ENCODE measurements at regions not wholly inside any gene's neighbourhood (a gene's known extent, or its start where the extent isn't known, plus 50 kb on each side); places are given as distances from the start of the nearest gene placed in this dataset.

DNA sequence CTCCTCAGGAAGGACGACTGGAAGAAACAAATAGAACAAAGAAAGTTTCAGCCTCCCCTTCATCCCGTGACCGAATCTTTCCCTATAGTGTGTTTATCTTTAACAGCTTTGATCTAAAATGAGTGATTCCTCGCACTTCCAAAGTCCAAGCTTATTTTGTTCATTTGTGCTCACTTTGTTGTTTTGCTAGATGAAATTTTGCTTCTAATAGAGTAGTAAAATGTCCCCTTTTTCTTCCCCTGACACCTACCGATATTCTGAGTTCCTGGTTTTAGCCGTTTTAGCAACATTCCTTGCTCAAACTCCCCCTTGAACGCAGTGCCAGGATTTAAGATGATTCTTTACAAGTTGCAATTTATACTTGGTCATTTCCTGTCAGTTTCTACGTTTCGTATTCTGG lies 204.2 kb downstream of the FGF9 start:
- TF ChIP-seq, protein P1, sequence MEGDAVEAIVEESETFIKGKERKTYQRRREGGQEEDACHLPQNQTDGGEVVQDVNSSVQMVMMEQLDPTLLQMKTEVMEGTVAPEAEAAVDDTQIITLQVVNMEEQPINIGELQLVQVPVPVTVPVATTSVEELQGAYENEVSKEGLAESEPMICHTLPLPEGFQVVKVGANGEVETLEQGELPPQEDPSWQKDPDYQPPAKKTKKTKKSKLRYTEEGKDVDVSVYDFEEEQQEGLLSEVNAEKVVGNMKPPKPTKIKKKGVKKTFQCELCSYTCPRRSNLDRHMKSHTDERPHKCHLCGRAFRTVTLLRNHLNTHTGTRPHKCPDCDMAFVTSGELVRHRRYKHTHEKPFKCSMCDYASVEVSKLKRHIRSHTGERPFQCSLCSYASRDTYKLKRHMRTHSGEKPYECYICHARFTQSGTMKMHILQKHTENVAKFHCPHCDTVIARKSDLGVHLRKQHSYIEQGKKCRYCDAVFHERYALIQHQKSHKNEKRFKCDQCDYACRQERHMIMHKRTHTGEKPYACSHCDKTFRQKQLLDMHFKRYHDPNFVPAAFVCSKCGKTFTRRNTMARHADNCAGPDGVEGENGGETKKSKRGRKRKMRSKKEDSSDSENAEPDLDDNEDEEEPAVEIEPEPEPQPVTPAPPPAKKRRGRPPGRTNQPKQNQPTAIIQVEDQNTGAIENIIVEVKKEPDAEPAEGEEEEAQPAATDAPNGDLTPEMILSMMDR (IDR thresholded peaks at IDR 0.05) = no peak
- Histone ChIP-seq H3K27ac (no peak overlapping the region), H3K4me1 (ENCODE audit: control insufficient read depth in 1 of 2, insufficient read depth in 1 of 2, low read depth in 1 of 2, low read length in 1 of 2) (no peaks in the 10 kb centered on the region), H3K27me3 (no peaks in the 10 kb centered on the region), H3K9me3 (no peaks in the 10 kb centered on the region), H3K36me3 (no peaks in the 10 kb centered on the region), H3K4me3 (ENCODE audit: low read depth in 1 of 2, low read length in 1 of 2) (no peak overlapping the region)

DNA sequence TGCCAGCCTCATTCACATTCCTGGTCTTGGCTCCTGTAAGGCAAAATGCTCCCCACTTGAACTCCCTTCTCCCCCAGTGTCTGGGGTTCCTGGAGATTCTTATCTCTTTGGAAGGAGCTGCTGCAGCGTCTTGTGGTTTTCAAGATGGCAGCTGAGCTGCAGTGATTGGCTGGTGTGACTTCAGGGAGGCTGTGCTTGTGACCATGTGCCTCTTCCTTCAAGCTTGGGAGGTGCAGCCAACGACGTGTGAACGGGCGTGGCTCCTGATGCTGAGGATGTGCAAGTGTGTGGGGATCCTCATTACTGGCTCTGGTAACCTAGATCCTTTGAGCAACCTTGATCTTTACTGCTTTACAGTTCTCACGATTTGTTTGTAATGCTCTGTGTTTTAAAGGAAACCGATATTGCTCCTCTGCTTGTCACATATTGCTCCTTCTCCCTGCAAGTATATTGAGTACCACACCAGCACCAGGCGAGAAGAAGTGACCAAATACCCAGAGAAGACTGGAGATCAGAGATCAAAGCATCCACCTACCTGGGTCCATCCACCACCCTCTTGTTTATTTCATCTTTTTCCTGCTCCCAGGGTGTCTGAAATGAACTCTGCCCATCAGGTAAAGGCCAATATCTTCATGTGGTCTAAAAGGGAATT lies 208.5 kb downstream of the FGF9 start:
- Histone ChIP-seq H3K4me3 (ENCODE audit: low read depth in 1 of 2, low read length in 1 of 2) (no peak overlapping the region), H3K36me3 (no peaks in the 10 kb centered on the region), H3K27ac (no peak overlapping the region), H3K4me1 (ENCODE audit: control insufficient read depth in 1 of 2, insufficient read depth in 1 of 2, low read depth in 1 of 2, low read length in 1 of 2) (no peaks in the 10 kb centered on the region), H3K27me3 (no peaks in the 10 kb centered on the region), H3K9me3 (no peaks in the 10 kb centered on the region)
- TF ChIP-seq, protein P1 (IDR thresholded peaks at IDR 0.05) = no peak

DNA sequence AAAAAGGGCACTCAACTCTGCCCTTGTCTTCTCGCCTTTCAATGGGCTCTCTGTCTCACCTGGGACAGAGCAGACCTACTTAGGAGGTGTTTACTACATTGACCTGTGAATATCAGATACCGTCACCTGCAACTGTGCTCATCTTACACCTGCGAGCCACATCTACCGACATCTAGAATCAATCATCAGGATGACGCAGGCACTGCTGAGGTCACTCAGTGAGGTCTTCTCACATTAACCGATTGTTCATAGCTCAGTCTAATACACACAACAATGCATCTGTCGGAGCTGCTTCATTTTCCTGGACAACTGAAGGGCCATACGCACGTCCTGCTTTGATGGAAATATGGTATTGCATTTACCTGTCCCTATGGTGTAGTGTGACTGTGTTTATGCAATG lies 211.9 kb downstream of the FGF9 start:
- H3K27ac ChIP-seq = no peak overlapping the region
- no peaks in the 10 kb centered on the region for H3K36me3 ChIP-seq
- H3K9me3 ChIP-seq = no peaks in the 10 kb centered on the region
- H3K4me1 ChIP-seq (ENCODE audit: control insufficient read depth in 1 of 2, insufficient read depth in 1 of 2, low read depth in 1 of 2, low read length in 1 of 2) = no peaks in the 10 kb centered on the region
- TF ChIP-seq, protein P1 (IDR thresholded peaks at IDR 0.05) = no peak
- H3K4me3 ChIP-seq (ENCODE audit: low read depth in 1 of 2, low read length in 1 of 2) = no peak overlapping the region
- no peaks in the 10 kb centered on the region for H3K27me3 ChIP-seq

DNA sequence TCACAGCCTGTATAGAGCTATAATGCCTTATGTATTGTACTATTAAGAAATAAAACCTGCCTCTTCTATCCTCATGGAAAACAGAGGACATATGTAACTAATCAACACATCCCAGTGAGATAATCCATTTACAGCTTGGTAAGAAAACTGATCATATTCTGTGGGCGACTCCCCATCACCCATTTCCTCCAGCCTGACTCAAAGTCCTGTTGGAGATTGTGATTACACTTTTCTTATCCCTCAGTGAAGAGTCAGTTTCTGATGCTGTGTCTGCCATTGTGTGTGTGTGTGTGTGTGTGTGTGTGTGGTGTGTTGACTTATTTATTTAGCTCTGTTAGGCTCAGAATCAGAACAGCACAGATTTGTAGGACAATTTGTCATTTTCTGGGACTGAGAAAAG lies 212.8 kb downstream of the FGF9 start:
- Histone ChIP-seq H3K9me3 (no peaks in the 10 kb centered on the region), H3K4me3 (ENCODE audit: low read depth in 1 of 2, low read length in 1 of 2) (no peak overlapping the region), H3K36me3 (no peaks in the 10 kb centered on the region), H3K27ac (no peak overlapping the region), H3K4me1 (ENCODE audit: control insufficient read depth in 1 of 2, insufficient read depth in 1 of 2, low read depth in 1 of 2, low read length in 1 of 2) (no peaks in the 10 kb centered on the region), H3K27me3 (no peaks in the 10 kb centered on the region)
- TF ChIP-seq, protein P1 (IDR thresholded peaks at IDR 0.05) = no peak

DNA sequence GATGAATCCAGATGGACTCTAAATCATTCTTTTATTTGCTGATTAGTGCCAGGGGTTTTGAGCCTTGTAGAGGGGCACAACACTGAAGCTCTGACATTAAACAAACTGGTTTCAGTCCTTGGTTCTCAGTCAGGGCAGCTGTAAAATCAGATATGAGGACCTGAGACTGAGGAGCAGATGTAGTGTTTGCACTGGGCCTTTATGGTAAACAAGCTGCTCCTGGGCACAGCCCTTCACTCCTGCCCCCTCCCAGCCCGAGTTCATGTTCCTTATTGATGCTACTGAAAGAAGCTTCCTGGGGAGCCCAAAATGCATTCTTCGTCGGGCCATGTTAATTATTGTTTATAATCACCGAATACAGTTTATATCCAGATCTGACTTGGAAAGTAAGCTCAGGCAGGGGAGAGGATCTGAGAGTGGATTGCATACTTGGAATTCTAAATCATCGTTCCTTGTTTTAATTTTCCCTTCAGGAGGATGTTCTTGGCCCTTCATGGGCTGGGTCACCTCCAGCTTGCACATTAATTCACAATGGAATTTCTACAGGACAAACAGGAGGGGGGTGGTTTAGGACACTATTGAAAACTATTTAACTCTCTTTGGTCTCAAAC lies 213.5 kb downstream of the FGF9 start:
- H3K4me1 ChIP-seq (ENCODE audit: control insufficient read depth in 1 of 2, insufficient read depth in 1 of 2, low read depth in 1 of 2, low read length in 1 of 2) = no peaks in the 10 kb centered on the region
- H3K27me3 ChIP-seq = no peaks in the 10 kb centered on the region
- no peaks in the 10 kb centered on the region for H3K36me3 ChIP-seq
- no peaks in the 10 kb centered on the region for H3K9me3 ChIP-seq
- TF ChIP-seq, protein P1 (IDR thresholded peaks at IDR 0.05) = no peak
- H3K4me3 ChIP-seq (ENCODE audit: low read depth in 1 of 2, low read length in 1 of 2) = no peak overlapping the region
- no peak overlapping the region for H3K27ac ChIP-seq
